CD4-positive, alpha-beta T cell treated with Interleukin-4 for 4 hours (primary cell): ENCODE measurements at regions not wholly inside any gene's neighbourhood (a gene's known extent, or its start where the extent isn't known, plus 50 kb on each side); places are given as distances from the start of the nearest gene placed in this dataset.
"Not testable (repeated sequence)": the region's sequence is repeated elsewhere in the genome, so short reads cannot be mapped to it uniquely, and the experiment has no call there.

ENCODE experiments used
- DNase-seq: peaks from one replicate; pipeline ENCODE4 v3.0.0-alpha.2; 2020

DNA sequence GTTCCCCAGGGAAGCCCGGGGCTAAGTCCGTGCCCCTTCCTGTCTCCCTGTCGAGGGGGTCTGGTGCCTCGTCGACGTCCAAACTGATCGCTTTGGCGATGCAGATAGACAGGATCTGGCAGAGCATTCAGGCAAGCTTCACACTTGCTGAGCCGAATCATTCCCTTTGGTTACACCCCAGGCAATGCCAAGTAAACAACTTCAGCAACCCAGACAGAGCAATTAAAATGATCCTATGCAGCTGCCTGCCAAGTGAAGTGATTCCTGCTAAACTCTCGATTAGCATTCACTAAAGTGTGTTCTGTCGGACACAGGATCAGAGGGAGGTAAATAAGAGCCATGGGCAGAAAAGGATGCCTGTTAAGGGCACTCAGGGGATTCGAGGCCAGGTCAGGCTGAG, 108.2 kb upstream of the RAB12 start:
- DNase-seq, result no peak

DNA sequence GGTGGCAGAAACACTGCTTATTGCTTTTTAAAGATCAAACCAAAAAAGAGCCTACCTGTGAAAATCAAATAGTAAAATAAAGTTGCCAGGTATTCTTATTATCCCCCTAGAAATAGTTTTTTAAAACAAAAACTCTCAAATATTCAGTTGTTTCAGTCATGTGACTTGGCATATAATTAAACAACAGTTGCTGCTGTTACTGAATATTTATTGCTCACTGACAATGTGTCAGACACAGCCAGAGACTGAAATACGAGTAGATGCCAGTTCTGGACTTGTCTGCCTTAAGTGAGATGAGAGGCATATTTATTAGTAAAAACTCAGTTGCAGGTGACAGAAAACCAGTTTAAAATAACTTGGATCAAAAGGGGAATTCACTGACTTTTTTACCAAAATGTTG, 106.0 kb upstream of the RAB12 start:
- DNase-seq, result no peak

DNA sequence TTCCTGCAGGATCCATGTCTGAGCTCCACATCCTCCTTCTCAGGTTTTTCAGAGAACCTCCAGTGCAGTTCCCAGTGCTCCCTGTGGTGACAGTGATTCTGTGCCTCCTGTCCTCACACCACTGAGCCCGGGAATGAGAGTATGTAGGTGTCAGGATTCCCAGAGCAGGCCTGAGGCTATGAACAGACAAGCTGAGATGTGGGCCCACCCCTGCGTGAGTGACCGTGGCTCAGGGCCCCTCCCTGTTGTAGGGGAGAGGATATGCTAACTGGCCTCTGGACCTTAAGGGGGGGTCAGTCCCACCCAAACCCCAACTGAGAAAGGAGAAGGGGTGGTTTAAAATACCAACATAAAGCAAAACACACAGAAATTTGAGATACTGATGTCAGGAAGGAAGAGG, 104.8 kb upstream of the RAB12 start:
- no peak for DNase-seq

DNA sequence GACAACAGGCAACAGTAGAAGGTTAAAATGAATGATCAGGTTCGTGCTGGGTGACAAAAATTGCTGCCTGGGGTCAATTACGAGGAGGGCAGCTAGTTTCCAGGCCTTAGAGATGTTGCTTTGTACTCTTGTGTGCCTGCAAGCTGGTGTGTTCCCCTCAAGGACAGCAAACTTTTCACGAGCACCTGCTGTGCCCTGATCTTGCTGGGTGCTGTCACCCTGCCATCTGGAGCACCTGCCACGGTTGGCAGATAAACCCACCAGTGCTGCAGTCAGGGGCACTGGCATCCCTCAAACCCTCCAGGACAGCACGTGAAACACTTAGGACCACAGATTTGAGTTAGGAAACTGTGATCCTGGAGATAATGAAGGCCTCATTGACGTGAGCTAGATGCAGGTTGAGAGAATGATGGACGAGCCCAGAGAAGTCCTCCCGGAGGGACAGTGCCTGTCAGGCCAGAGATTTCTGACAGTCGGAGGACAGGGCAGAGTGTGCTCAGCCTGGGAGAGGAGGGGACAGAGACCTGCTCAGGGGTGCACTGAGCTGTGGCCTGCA, 104.3 kb upstream of the RAB12 start:
- no peak for DNase-seq

DNA sequence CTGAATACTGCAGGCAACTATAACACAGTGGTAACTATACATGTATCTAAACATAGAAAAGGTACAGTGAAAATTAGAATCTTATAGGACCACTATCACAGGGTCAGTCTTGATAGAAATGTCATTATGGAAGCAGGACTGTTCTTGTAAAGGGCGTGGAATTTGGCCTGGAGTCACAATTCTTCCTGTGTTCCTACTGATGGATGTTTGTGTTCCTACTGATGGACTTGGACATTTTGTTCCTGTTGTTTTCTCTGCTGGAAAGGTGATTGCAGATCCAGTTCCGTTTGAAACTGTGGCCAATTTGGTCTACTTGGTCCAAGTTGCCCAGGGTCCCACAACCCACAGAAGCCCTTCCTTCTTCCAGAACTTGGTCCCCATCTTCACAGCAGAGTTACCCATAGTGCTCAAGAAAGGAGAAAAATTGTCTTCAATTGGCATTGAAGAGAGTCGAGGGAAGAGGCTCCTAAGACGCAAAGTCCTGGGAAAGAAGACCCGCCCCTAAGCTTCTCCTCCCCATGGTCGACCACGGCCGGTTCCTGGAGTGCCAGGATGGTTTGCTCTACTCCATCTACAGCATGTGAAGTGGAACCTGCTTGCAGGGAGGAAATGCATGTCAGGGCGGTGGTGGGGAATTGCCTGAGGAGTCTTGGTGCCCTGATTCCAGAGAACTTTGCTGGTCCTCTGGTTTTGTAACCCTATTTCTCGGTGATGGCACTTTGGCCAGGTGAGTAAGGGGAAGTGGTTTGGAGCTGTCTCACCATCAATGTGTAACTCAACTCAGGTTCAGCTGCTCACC, 102.8 kb upstream of the RAB12 start:
- DNase-seq, result no peak

DNA sequence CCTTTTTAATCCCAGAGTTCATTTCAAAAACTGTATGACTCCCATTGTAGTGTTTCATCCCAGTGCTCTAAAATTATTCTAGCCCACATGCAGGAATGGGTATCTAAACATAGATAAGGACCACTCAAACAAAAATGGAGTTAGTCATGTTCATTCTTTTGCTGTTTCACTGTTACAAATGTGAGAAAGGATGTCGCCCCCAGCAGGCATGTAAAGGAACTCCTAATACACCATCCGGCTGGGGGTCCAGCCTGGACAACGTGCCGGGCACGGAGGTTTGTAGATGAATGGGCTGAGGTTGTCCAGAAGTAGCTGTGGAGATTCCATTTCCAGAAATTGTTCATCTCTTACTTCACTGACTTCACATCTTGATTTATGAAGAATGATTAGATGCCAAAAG, 101.9 kb upstream of the RAB12 start:
- DNase-seq, result no peak

DNA sequence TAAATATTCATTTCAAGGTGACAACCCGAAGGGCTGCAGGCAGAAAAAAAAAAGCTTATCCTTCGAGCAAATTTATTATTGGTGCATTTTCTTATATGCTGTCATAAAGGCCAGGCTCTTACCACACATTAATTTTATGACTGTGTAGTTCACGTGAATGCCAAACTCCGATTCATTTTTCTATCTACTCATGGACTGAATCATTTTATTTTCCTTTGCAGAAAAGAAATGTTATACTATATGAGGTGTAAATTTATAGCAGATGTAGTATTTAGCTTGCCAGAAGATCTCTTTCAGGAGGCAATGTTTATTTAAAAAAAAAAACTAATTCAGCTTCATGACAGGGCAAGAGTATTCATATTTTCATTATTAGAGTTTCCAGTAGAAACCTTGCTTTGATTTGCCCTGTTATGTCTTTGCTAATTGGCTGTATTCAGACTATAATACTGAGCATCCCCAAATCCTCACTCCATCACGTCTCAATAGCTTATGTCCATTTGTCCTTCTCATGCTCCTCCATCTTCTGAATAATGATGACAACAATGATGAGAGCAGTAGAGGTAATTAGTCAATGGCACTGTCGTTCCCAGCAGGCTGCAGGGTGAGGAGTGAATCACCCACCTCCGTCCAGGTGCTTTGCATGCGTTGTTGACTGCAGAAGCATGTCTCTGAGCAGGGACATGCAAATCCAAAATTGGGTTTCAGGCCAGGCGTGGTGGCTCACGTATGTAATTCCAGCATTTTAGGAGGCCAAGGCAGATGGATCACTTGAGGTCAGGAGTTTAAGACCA, 101.1 kb upstream of the RAB12 start:
- DNase-seq, result no peak

DNA sequence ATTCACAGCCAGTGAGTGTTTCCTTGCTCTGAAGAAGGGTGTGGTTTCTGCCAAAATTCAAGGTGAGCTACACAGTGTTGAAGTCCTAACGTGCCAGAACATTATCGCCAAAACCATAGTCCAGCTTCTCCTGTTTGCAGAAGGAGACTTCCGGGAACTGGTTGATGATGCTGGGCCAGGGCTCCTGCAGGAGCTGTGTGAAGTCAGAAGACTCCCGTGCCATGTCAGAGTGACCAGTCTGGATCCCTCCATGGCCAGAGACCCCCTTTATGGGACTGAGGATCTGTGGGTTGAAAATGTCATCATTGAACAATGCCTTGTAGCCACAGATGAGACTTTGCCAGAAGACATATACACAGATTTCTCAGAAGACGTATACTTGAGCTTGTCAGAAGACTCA, 96.0 kb upstream of the RAB12 start:
- no peak for DNase-seq

DNA sequence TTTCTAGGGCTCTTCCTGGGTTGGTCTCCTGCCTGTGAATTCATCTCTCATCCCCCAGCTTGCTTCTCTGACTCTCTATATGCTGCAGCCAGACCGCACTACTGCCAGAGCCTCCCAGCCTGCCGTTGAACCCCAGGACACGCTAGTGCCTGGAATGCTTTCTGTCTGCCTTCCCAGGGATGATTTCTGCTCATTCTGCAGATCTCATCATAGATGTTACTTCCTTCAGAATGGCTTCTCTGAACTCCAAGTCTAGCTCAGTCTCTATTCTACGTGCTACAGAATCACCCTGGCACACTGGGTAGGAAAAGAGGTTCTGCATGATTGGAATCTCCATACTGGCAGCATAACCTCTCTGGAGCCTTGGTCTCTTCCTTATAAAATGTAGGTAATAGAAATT, 94.8 kb upstream of the RAB12 start:
- no peak for DNase-seq

DNA sequence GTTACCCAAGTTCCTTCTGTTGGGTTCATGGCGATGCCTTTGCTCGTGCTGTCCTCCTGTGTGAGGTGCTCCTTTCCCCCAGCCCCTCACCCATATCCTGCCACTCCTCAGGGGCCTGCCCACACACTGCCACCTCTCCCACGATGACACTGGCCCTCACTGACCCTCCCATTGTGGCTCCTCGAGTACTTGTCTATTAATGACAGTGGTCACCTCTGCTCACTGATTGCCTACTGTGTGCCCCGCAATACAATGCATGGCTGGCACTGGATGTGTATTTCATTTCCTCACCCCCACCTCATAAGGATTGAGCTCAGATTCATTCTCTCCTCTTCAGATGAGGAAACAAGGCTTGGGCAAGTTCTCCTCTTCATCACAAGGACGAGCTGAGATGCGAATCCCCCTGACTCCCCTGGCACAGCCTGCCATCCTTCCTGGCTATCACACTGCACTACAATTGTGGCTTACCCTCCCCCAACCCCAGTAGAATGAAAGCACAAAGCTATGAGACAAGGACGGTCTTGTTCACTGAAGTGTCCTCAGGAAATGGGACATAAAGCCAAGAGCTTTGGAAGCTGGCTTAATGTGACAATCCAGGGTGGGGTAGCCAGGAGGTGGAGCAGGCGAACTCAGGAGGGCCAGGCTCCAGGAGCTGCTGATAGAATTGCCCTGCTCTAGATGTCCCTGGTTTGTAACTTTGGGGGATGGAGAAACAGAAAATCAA, 93.9 kb upstream of the RAB12 start:
- DNase-seq, result no peak

DNA sequence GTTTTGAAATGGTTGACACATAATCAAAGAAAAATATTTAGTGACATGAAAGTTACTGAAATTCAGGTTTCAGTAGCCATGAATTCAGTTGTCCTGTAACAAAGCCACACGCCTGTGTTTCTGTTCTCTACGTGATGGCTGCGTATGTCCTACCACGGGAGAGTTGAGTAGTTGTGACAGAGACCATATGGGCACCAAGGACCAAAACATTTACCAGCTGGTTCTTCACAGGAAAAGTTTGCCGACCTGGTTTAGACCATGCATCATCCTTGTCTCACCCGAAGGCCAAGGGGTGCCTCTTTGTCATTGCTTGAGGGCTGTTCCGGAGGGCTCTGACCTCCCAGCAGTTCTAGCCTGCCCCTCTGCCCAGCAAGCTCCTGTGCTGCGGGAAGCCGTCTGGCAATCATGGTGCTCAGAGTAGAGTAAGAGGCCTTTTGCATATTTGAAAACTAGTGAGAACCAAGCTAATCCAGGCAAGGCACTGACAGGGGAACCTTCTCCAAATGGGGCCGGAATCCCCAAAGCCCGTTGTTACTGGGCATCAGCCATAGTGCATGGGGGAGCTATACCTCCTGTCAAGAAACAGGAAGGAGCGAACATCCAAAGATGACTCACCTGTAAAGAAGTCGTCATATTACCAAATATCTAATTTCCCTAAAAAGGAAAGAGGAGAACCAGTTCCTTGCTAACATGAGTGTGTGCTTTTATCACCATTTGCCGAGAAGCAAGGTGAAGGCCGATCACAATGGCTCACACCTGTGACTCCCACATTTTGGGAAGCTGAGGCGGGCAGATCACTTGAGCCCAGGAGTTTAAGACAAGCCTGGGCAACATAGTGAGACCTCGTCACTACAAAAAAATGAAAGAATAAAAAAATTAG, 92.6 kb upstream of the RAB12 start:
- no peak for DNase-seq

DNA sequence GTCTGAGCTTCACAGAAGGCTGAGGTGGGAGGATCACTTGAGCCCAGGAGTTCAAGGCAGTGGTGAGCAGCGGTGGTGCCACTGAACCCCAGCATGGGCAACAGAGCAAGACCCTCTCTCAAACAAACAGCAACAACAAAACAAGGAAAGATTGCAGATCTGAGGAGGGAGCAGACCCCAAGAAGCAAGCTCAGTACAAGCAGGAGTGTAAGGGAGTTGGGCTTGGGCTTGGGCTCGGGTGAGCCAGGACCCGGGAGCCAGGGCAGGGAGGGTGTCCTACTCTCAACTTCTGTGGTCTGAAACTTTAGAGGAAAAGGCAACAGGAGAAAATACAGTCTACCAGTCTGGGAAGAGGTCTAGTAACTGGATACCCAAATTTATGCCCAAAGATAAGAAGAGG, 92.0 kb upstream of the RAB12 start:
- DNase-seq, result no peak

DNA sequence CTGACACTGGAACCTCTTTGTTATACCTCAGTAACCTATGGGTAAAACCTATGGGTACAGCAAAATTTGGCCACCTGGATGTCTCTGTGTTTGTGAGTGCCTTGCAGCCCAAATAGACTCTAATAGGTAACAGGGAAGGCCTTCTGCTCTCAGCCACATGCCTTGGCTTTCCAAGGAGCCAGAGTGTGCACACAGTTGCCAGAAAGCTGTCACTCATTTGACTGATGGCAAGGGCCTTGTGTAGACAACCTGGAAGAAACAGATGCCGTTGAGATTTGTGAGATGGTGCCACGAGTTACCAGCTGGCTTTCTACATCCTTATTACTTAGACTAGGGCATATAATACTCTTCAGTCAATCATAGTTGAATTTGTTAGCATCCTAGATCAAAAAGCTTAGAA, 90.1 kb upstream of the RAB12 start:
- DNase-seq, result no peak

DNA sequence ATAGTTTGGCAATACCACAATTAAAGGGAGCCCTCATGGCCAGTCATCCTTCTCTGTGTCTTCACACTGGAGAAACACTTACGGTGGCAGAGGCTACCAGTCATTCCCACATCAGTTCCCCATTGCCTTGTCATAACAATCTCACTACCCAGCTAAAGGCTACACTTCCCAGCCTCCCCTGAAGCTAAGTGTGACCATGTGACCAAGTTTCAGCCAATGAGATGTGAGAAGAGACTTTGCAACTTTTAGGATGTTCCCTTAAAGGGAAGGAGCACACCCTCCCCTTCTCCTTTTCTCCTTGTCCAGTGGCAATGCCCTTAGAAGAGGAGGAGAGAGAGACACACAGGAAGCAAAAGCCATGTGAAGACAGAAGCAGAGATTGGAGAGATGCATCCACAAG, 89.0 kb upstream of the RAB12 start:
- DNase-seq, result no peak

DNA sequence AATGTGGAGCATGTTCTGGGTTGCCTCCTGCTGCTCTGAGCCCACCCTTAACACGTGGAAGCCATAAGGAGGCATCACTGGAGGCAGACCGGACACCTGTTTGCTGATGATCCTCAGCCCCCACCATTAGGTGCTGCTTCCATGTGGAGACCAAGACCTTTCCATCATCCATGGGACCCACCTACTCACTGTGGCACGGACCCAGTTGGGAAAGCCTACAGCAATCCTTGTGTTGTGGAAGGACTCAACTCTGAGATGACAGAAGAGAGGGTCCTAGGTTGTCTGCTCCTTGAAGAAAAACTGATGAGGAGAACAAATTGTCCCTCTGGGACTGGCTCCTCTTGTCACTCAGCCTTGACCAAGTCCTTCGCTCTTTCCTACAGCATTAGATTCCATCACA, 86.5 kb upstream of the RAB12 start:
- no peak for DNase-seq

DNA sequence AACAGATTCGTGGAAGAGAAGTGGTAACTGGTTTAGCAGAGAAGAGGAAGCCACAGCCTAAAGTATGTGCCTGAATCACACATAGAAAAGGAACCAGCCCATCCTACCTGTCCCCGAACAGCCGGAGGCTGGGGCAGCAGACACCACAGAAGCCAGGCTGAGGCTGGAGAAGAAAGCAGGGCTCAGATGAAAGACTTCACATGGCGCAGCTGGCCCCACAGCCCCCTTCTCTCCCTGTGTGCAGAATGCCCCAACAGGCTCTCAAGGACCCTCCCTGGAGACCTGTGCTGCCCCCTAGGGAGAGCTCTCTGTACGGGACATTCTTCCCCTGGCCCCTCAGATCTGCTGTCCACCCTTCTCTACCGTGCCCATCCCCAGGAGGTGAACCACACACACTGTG, 83.5 kb upstream of the RAB12 start:
- no peak for DNase-seq

DNA sequence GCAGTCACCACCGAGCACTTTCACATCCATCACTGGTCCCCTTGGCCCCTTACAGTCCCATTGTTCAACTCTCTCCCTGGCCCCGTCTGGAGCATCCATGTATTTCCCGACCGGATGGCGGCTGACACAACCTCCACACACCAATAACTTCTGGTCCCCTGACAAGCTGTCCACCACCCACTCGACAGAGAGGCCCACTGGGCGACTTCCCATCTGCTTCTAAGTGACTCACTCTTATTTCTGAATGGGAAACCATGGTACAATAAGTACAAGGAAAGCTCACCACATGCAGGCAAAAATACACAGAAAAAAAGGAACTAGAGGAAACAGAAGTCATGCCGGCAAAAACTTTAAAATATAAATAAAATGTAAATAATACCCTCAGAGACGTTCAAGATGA, 82.9 kb upstream of the RAB12 start:
- DNase-seq, result no peak

DNA sequence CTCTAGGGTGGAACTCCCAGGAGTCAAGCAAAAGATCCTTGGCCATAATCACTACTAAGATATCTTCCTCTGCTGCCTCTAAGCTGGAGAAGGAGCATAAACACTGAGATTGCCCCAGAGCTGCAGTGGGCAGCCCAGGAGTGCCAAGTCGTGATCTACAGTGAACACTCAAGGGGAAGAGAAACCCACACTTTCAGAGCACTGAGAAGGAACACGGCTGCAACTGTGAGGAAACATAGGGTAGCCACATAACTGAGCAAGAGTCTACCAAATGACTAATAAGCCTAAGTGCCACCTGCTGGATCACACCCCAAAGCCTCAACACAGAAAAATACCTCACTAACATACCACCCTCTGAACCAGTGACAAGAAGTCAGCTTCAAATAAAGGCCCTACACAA, 79.6 kb upstream of the RAB12 start:
- no peak for DNase-seq

DNA sequence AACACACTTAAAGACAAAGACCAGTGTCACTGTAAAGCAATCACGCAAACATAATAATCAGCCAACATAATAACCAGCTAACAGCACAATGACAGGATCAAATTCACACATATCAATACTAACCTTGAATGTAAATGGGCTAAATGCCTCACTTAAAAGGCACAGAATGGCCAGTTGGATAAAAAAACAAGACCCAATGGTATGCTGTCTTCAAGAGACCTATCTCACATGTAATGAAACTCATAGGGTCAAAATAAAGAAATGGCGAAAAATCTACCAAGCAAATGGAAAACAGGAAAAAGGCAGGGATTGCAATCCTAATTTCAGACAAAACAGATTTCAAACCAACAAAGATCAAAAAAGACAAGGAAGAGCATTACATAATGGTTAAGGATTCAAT, 78.2 kb upstream of the RAB12 start:
- DNase-seq, result not testable (repeated sequence)

DNA sequence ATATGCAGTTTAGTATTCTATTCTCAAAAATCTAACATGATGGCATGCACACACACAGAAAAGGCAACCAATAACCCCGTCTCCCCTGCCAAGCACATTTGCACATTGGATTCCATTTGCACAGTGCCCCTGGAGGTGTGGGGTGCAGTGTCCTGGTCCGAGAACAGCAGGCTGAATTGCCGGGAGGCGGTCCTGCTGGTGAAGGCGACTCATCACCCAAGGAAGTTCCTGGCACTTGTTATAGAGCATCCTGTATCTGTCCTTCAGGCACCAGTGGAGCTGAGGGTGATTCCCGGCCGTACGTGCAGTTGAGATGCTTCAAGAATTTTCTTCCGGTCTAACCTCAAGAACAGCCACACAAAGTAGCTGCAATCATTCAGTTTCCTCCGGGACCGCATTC, 73.0 kb upstream of the RAB12 start:
- DNase-seq, result no peak

DNA sequence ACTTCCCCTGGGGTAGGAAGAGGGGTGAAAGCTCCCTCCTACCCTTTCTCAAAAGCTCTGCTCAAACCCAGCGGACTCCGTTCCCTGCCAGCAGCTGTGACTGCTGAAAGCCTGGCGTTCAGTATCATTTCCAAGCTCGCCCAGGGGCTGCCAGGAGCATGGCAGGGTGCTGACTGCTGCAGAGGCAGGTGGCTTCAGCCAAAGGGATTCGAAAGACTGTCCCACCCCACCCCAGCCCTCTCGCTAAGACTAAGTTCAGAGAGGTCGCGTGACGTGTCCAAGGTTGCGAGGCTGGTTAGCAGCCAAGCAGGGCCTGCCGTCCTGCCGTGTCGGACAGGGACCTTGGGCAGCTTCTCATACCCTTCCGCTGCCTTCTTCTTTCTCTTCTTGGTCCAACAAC, 72.3 kb upstream of the RAB12 start:
- DNase-seq, result no peak

DNA sequence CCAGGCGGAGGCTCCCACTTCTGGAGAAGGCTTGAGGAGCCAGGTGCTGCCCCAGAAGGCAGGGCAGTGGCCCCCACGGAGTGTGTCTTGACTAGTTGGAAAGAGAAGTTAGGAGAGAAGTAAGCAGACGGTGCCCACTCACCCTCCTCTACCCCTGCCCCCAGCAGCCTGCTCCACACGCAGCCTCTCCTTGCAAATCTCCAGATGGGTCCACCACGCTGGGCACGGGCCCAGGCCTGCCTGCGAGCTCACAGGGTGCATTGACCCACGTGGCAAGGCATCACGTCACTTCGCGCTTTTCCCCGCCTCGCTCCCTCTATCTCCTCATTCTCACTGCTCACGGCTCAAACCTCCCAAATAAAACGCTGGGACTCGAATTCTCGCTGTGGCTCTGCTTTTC, 71.8 kb upstream of the RAB12 start:
- no peak for DNase-seq

DNA sequence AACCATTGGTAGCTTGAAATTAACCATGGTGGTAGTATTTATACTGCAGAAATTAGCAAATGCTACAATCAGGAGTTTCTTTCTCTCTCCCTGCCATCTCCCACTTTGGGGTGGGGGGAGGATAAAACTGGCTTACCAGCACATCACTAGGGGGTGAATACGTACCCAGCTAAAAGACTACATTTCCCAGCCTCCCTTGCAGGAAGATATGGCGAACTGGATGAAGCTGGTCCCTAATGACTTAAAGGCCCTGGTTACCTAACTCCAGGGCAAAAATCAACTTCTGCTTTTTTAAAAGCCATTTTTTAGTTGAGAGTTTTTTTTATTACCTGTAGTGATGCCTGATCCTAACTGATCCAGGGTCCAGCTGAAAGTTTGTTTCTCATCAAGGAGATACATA, 70.3 kb upstream of the RAB12 start:
- no peak for DNase-seq
